HUES6 (cell line): ENCODE measurements at regions not wholly inside any gene's neighbourhood (a gene's known extent, or its start where the extent isn't known, plus 50 kb on each side); places are given as distances from the start of the nearest gene placed in this dataset.

Experiments
- H3K27ac ChIP-seq: 2 replicates; pipeline ENCODE4 v1.7.0; 2013; ENCODE audit warnings: low read depth, mild to moderate bottlenecking, low read length, inconsistent platforms
- H3K27me3 ChIP-seq: 2 replicates; pipeline ENCODE4 v1.6.1; 2013; ENCODE audit warnings: low read length; ENCODE audit not compliant: control insufficient read depth, insufficient read depth
- H3K36me3 ChIP-seq: 2 replicates; pipeline ENCODE4 v1.6.1; 2013; ENCODE audit warnings: low read length; ENCODE audit not compliant: control insufficient read depth, insufficient read depth
- H3K4me1 ChIP-seq: 2 replicates; pipeline ENCODE4 v1.6.1; 2013; ENCODE audit warnings: low read length; ENCODE audit not compliant: control insufficient read depth, insufficient read depth
- H3K4me3 ChIP-seq: 2 replicates; pipeline ENCODE4 v1.5.1; 2013; ENCODE audit warnings: low read depth, low read length
- H3K9ac ChIP-seq: one replicate; pipeline ENCODE4 v1.6.1; 2013; ENCODE audit warnings: mild to moderate bottlenecking, low read length
- H3K9me3 ChIP-seq: 2 replicates; pipeline ENCODE4 v1.6.1; 2013; ENCODE audit warnings: low read depth, low read length; ENCODE audit not compliant: control insufficient read depth, insufficient read depth

GRCh38 chr18:41753826-41754225, 201.2 kb upstream of the PIK3C3 start:
- Histone ChIP-seq H3K36me3 (no peaks in the 10 kb centered on the region), H3K27ac (no peak overlapping the region)

GRCh38 chr18:41752826-41753225, 202.2 kb upstream of the PIK3C3 start:
- Histone ChIP-seq H3K27me3 (no peaks in the 10 kb centered on the region), H3K27ac (no peak overlapping the region), H3K9ac (no peak overlapping the region)

More at GRCh38 chr18:41753826-41754225, 201.2 kb upstream of the PIK3C3 start:
- Histone ChIP-seq H3K4me1 (peaks cover 7% of the 10 kb centered on the region), H3K9me3 (no peaks in the 10 kb centered on the region), H3K4me3 (no peak overlapping the region), H3K9ac (no peak overlapping the region), H3K27me3 (no peaks in the 10 kb centered on the region)

GRCh38 chr18:41751652-41752051, 203.4 kb upstream of the PIK3C3 start:
- Histone ChIP-seq H3K27ac (no peak overlapping the region), H3K27me3 (no peaks in the 10 kb centered on the region), H3K9me3 (no peaks in the 10 kb centered on the region), H3K4me1 (peaks cover 7% of the 10 kb centered on the region), H3K4me3 (no peak overlapping the region), H3K9ac (no peak overlapping the region), H3K36me3 (no peaks in the 10 kb centered on the region)

More at GRCh38 chr18:41752826-41753225, 202.2 kb upstream of the PIK3C3 start:
- Histone ChIP-seq H3K4me3 (no peak overlapping the region), H3K4me1 (peaks cover 7% of the 10 kb centered on the region), H3K36me3 (no peaks in the 10 kb centered on the region), H3K9me3 (no peaks in the 10 kb centered on the region)

- peaks cover 7% of the 10 kb centered on the region for H3K4me1 ChIP-seq
- no peak overlapping the region for H3K4me3 ChIP-seq
- H3K27ac ChIP-seq, result no peak overlapping the region
- no peaks in the 10 kb centered on the region for H3K36me3 ChIP-seq
- no peaks in the 10 kb centered on the region for H3K27me3 ChIP-seq
- no peaks in the 10 kb centered on the region for H3K9me3 ChIP-seq
- no peak overlapping the region for H3K9ac ChIP-seq
These were observed 203.9 kb upstream of the PIK3C3 start for GRCh38 chr18:41751161-41751560.

GRCh38 chr18:41747723-41748242, 207.3 kb upstream of the PIK3C3 start:
- Histone ChIP-seq H3K27ac (no peak overlapping the region), H3K36me3 (no peaks in the 10 kb centered on the region), H3K27me3 (no peaks in the 10 kb centered on the region), H3K9me3 (no peaks in the 10 kb centered on the region), H3K4me1 (peaks cover 25% of the 10 kb centered on the region), H3K9ac (no peak overlapping the region), H3K4me3 (no peak overlapping the region)

GRCh38 chr18:41745166-41746049, 209.6 kb upstream of the PIK3C3 start:
- Histone ChIP-seq H3K9ac (no peak overlapping the region), H3K27ac (no peak overlapping the region), H3K4me3 (0 out of 2 replicates have a peak overlapping the region, but pooled peaks have one; percentile 1), H3K4me1 (peaks cover 25% of the 10 kb centered on the region), H3K27me3 (no peaks in the 10 kb centered on the region), H3K36me3 (no peaks in the 10 kb centered on the region), H3K9me3 (no peaks in the 10 kb centered on the region)

- no peak overlapping the region for H3K27ac ChIP-seq
- no peaks in the 10 kb centered on the region for H3K36me3 ChIP-seq
- no peaks in the 10 kb centered on the region for H3K27me3 ChIP-seq
- H3K9ac ChIP-seq, result no peak overlapping the region
- peak overlapping the region; percentile 20; the same call in 1 of the 2 replicates for H3K4me3 ChIP-seq
- peaks cover 25% of the 10 kb centered on the region for H3K4me1 ChIP-seq
- H3K9me3 ChIP-seq, result no peaks in the 10 kb centered on the region
These were observed 210.5 kb upstream of the PIK3C3 start for GRCh38 chr18:41744421-41745030.

GRCh38 chr18:41737218-41737617, 217.8 kb upstream of the PIK3C3 start:
- Histone ChIP-seq H3K36me3 (no peaks in the 10 kb centered on the region), H3K9me3 (no peaks in the 10 kb centered on the region), H3K4me3 (no peak overlapping the region), H3K4me1 (no peaks in the 10 kb centered on the region), H3K27me3 (no peaks in the 10 kb centered on the region), H3K27ac (no peak overlapping the region), H3K9ac (no peak overlapping the region)

GRCh38 chr18:41734917-41735316, 220.1 kb upstream of the PIK3C3 start:
- Histone ChIP-seq H3K9ac (no peak overlapping the region), H3K9me3 (no peaks in the 10 kb centered on the region), H3K4me3 (no peak overlapping the region), H3K4me1 (no peaks in the 10 kb centered on the region), H3K27ac (no peak overlapping the region), H3K27me3 (no peaks in the 10 kb centered on the region), H3K36me3 (no peaks in the 10 kb centered on the region)

- Histone ChIP-seq H3K27me3 (no peaks in the 10 kb centered on the region), H3K4me3 (no peak overlapping the region), H3K9me3 (no peaks in the 10 kb centered on the region), H3K9ac (no peak overlapping the region), H3K4me1 (no peaks in the 10 kb centered on the region), H3K36me3 (no peaks in the 10 kb centered on the region), H3K27ac (no peak overlapping the region)
These were observed 222.7 kb upstream of the PIK3C3 start for GRCh38 chr18:41732356-41732755.

- H3K27ac ChIP-seq, result no peak overlapping the region
- H3K9ac ChIP-seq, result no peak overlapping the region
- H3K27me3 ChIP-seq, result no peaks in the 10 kb centered on the region
- H3K4me1 ChIP-seq, result no peaks in the 10 kb centered on the region
- no peaks in the 10 kb centered on the region for H3K36me3 ChIP-seq
- H3K4me3 ChIP-seq, result no peak overlapping the region
- no peaks in the 10 kb centered on the region for H3K9me3 ChIP-seq
These were observed 223.2 kb upstream of the PIK3C3 start for GRCh38 chr18:41731884-41732283.
